ENCODE measurements at regions not wholly inside any gene's neighbourhood (a gene's known extent, or its start where the extent isn't known, plus 50 kb on each side); places are given as distances from the start of the nearest gene placed in this dataset.

DNA sequence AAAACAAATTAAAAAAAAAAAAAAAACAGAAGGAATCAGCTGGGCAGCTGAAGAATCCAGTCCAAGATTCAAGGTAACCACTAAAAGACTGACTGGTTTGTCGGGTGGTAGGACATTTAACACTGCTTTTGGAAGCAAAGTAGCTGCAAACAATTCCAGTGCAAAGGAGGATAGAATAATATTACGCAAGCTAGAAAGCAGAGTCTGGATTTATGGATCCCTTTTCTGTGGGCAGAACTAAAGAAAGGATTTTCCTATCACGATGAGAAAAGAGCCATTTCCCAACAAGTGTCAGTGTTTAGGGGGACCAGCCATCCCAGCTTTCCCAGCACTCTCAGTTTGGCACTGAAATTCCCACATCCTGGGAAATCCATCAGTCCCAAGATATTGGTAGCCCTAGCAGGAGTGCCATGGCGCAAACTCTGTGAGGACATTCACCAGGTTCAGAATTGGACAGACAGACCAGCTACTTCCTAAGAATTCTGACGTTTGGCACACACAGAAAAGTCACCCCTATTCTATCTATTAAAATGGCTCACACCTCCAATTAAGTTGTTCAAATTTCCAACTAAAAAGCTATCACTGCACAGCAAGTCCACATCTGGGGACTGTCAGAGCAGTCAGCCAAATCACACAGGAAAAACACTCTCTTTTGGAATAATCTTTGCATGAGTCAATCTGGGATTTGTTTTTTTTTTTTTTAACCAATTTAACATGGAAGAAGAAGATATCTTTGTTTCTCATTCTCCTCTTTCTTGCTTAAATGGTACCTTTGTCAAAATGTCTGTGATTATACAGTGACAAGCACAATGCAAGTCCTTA lies 356.8 kb upstream of the ARID1B start:
- no peak overlapping the region for H3K4me3 ChIP-seq (ENCODE audit: low read depth, low read length)
- TF ChIP-seq, protein P1, sequence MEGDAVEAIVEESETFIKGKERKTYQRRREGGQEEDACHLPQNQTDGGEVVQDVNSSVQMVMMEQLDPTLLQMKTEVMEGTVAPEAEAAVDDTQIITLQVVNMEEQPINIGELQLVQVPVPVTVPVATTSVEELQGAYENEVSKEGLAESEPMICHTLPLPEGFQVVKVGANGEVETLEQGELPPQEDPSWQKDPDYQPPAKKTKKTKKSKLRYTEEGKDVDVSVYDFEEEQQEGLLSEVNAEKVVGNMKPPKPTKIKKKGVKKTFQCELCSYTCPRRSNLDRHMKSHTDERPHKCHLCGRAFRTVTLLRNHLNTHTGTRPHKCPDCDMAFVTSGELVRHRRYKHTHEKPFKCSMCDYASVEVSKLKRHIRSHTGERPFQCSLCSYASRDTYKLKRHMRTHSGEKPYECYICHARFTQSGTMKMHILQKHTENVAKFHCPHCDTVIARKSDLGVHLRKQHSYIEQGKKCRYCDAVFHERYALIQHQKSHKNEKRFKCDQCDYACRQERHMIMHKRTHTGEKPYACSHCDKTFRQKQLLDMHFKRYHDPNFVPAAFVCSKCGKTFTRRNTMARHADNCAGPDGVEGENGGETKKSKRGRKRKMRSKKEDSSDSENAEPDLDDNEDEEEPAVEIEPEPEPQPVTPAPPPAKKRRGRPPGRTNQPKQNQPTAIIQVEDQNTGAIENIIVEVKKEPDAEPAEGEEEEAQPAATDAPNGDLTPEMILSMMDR (IDR thresholded peaks at IDR 0.05; ENCODE audit: insufficient read depth, low read length, missing control alignments): no peak
- CTCF ChIA-PET: interaction anchor here (0.8 to 1.4 kb wide), 3 partner anchors 9 to 11 kb away, joined by 3 read pairs; no protein-coding TSS in a partner anchor
- POLR2A ChIA-PET: no interaction called here
- DNase-seq (ENCODE audit: low read depth, low spot score): no peak

DNA sequence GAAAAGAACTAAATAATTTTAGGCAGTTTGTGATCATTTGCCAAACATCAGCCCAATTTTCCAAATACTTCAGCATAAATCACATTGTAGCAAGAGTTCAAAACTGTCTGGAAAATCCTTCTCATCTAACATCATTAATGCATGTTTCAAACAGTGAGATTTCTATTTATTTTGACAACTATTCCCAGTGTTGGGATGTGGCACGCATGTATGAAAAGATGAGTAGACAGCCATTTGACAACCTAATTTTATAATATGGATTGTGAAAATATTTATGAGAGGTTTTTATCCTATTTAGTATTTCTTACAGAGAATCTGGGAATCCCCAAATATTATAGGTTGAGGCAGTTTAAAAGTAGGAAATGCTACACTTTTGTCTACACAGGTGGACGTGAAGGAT lies 357.6 kb upstream of the ARID1B start:
- ChIA-PET CTCF (interaction anchor here (1.1 to 2.1 kb wide), 2 partner anchors 8 kb away, joined by 3 to 5 read pairs; no protein-coding TSS in a partner anchor), POLR2A (no interaction called here)
- no peak overlapping the region for H3K4me3 ChIP-seq (ENCODE audit: low read depth, low read length)
- TF ChIP-seq, protein P1 (IDR thresholded peaks at IDR 0.05; ENCODE audit: insufficient read depth, low read length, missing control alignments): no peak
- DNase-seq (ENCODE audit: low read depth, low spot score): no peak

DNA sequence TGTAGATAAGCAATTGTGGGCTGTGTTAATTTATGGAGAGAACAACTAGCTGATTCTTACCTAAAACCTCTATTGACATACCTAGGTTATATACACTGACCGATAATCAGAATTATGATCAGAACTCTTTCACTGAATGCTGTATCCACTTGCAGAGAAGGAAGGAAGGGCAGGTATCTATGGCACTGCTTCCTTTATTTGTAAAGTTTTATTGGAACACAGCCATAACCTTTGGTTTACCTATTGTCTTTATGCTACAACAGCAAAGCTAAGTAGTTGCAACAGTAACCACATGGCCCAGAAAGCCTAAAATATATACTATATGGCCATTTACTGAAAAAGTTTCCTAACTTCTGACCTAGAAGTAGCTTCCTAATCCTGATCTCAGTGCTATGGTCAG lies 358.9 kb upstream of the ARID1B start:
- ChIA-PET CTCF (interaction anchor here (1.4 to 2.1 kb wide), 2 partner anchors 9 to 13 kb away, joined by 5 read pairs; no protein-coding TSS in a partner anchor), POLR2A (no interaction called here)
- H3K4me3 ChIP-seq (ENCODE audit: low read depth, low read length): no peak overlapping the region
- TF ChIP-seq, protein P1 (IDR thresholded peaks at IDR 0.05; ENCODE audit: insufficient read depth, low read length, missing control alignments): no peak
- no peak for DNase-seq (ENCODE audit: low read depth, low spot score)

DNA sequence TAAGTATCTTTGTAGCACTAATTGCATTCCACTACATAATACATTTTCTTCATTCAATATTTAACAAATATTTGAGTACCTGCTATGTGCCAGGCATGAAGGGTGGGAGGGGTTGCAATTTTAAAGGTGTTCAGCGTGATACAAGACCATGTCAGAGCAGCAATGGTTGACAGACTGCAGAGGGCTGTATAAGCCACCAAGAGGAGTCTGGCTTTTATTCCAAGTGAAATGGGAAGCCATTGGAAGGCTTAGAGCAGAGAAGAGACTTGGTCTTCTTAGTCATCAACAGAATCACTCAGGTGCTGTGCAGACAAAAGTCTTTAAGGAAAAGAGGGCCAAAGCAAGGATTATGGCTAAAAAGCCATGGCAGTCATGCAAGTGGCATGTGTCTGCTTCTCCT lies 360.8 kb upstream of the ARID1B start:
- H3K4me3 ChIP-seq (ENCODE audit: low read depth, low read length): no peak overlapping the region
- TF ChIP-seq, protein P1 (IDR thresholded peaks at IDR 0.05; ENCODE audit: insufficient read depth, low read length, missing control alignments): peak; percentile 21
- DNase-seq (ENCODE audit: low read depth, low spot score): no peak
- CTCF ChIA-PET: no interaction called here
- POLR2A ChIA-PET: no interaction called here

DNA sequence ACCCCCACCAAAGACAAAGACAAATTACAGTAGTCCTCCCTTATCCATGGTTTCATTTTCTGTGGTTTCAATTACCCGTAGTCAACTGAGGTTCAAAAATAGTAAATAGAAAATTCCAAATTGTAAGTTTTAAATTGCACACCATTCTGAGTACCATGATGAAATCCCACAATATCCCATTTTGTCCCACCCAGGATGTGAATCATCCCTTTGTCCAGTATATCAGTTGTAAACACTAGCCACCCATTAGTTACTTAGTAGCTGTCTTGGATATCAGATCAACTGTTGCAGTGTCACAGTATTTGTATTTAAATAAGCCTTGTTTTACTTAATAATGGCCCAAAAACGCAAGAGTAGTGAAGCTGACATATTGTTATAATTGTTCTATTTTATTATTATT lies 364.0 kb upstream of the ARID1B start:
- TF ChIP-seq, protein P1 (IDR thresholded peaks at IDR 0.05; ENCODE audit: insufficient read depth, low read length, missing control alignments): no peak
- no peak overlapping the region for H3K4me3 ChIP-seq (ENCODE audit: low read depth, low read length)
- DNase-seq (ENCODE audit: low read depth, low spot score): no peak
- CTCF ChIA-PET: no interaction called here
- POLR2A ChIA-PET: no interaction called here

DNA sequence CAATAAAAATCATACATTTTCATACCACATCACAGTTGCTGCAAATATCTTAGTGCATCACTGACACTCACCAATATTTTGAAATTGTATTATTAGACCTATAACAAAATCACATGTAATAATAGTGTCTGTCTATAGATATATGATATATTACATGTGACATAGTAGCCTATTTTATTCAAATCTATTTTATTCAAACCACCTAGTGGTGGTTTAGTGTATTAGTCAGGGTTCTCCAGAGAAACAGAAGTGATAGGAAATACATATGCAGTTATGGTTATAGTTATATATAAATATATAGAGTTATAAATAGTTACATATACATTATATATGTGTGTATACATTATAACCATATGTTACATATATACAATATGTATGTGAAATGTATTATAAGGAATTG lies 366.5 kb upstream of the ARID1B start:
- TF ChIP-seq, protein P1 (IDR thresholded peaks at IDR 0.05; ENCODE audit: insufficient read depth, low read length, missing control alignments): no peak
- no peak for DNase-seq (ENCODE audit: low read depth, low spot score)
- POLR2A ChIA-PET: no interaction called here
- CTCF ChIA-PET: no interaction called here
- no peak overlapping the region for H3K4me3 ChIP-seq (ENCODE audit: low read depth, low read length)
